Activated T-cell treated with anti-CD3 and anti-CD28 coated beads, Interleukin-2, amount 50 U/mL, for 72 hours (primary cell): ENCODE measurements at regions not wholly inside any gene's neighbourhood (a gene's known extent, or its start where the extent isn't known, plus 50 kb on each side); places are given as distances from the start of the nearest gene placed in this dataset.
"Not testable (repeated sequence)": the region's sequence is repeated elsewhere in the genome, so short reads cannot be mapped to it uniquely, and the experiment has no call there.

Experiments used
- ATAC-seq, 2 donors: fragments of 150-1000 bp; cut with Tn5 transposase; replicated peaks in 1 of 2; 2 replicates each; pipeline ENCODE4 v1.10.0; 2021; ENCODE audit warnings: moderate library complexity in 2 of 2, mild to moderate bottlenecking in 1 of 2
- DNase-seq, 2 donors: peaks; one replicate each; pipeline ENCODE4 v3.0.0; 2021 to 2022; ENCODE audit warnings: mixed read lengths in 1 of 2
- H3K27ac Mint-ChIP-seq: one replicate; pipeline ENCODE4 v1.8.0; 2022; ENCODE audit warnings: mild to moderate bottlenecking, moderate library complexity, mixed read lengths
- H3K27me3 Mint-ChIP-seq: one replicate; pipeline ENCODE4 v1.8.0; 2022; ENCODE audit warnings: low read depth, mixed read lengths
- H3K36me3 Mint-ChIP-seq, 2 donors: one replicate each; pipeline ENCODE4 v1.8.0; 2022; ENCODE audit warnings: mixed read lengths in 2 of 2, mild to moderate bottlenecking in 1 of 2; ENCODE audit not compliant: insufficient read depth in 2 of 2
- H3K4me1 Mint-ChIP-seq: one replicate; pipeline ENCODE4 v1.8.0; 2022; ENCODE audit warnings: low read depth, mixed read lengths
- H3K4me3 Mint-ChIP-seq, 2 donors: one replicate each; pipeline ENCODE4 v1.8.0; 2022; ENCODE audit warnings: mild to moderate bottlenecking in 2 of 2, mixed read lengths in 2 of 2, moderate library complexity in 2 of 2
- H3K9me3 Mint-ChIP-seq, 2 donors: one replicate each; pipeline ENCODE4 v1.8.0; 2022; ENCODE audit warnings: mixed read lengths in 2 of 2

DNA sequence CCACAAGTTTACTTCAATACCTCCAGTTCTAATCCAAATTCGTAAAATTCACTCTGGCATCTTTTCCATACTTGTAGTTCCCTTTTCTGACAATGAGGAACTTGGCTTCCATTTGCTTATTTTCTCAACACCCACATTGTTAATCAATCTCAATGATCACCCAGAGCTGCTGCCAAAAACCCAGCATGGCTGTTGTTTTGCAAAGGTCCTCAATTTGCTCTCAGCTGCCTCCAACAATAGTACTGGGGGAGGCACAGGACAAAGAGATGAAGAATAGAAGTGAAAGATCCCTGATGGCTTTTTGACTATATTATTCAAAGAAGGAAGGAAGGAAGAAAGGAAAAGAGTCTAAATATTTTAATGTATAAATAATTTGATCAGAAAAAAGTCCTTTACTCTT, 847.8 kb downstream of the RAPGEF2 start:
- Mint-ChIP-seq H3K27me3 (no peaks in the 10 kb centered on the region), H3K4me3 (no peak overlapping the region), H3K9me3 (peaks cover 0 to 3% of the 10 kb centered on the region in 2 donors), H3K36me3 (no peaks in the 10 kb centered on the region), H3K4me1 (no peaks in the 10 kb centered on the region), H3K27ac (no peak overlapping the region)
- ATAC-seq (no peak), DNase-seq (no peak)

DNA sequence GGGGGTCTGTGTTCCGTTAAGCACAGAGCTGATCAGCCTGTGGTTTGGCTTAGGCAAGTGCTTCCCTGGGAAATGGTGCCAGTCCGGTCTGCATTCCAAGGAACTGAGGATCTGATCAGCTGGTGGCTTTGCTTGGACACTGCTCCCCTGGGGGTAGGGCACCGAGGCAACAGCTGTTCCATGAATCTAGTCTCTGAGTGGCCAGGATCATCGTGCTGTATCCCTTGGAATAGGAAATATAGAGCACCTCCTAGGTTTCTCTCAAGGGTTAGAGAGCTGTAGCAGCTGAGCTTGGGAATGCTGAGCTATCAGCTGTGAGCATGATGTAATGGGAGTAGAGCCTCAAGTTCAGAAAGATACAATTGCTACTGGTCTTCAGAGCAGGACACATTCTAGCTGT, 863.9 kb downstream of the RAPGEF2 start:
- DNase-seq: no peak
- no peak overlapping the region for H3K4me3 Mint-ChIP-seq
- H3K27me3 Mint-ChIP-seq: no peaks in the 10 kb centered on the region
- no peaks in the 10 kb centered on the region for H3K4me1 Mint-ChIP-seq
- no peak for ATAC-seq
- no peaks in the 10 kb centered on the region for H3K36me3 Mint-ChIP-seq
- peaks cover 2 to 9% of the 10 kb centered on the region in 2 donors for H3K9me3 Mint-ChIP-seq
- no peak overlapping the region for H3K27ac Mint-ChIP-seq

DNA sequence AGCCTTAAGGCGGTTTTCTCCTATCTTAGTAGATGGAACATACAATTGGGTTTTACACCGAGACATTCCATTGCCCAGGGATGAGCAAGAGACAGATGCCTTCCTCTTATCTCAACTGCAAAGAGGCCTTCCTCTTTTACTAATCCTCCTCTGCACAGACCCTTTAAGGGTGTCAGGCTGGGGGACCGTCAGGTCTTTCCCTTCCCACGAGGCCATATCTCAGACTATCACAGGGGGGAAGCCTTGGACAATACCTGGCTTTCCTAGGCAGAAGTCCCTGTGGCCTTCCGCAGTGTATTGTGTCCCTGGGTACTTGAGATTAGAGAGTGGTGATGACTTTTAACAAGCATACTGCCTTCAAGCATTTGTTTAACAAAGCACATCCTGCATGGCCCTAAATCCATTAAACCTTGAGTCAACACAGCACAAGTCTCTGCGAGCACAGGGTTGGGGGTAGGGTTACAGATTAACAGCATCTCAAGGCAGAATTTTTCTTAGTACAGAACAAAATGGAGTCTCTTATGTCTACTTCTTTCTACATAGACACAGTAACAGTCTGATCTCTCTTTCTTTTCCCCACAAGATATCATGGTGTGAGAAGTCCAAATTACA, 874.1 kb downstream of the RAPGEF2 start:
- ATAC-seq, DNase-seq, H3K4me3 Mint-ChIP-seq, H3K4me1 Mint-ChIP-seq, H3K27ac Mint-ChIP-seq, H3K36me3 Mint-ChIP-seq, H3K27me3 Mint-ChIP-seq: not testable (repeated sequence)
- H3K9me3 Mint-ChIP-seq: peaks cover 3 to 12% of the 10 kb centered on the region in 2 donors

DNA sequence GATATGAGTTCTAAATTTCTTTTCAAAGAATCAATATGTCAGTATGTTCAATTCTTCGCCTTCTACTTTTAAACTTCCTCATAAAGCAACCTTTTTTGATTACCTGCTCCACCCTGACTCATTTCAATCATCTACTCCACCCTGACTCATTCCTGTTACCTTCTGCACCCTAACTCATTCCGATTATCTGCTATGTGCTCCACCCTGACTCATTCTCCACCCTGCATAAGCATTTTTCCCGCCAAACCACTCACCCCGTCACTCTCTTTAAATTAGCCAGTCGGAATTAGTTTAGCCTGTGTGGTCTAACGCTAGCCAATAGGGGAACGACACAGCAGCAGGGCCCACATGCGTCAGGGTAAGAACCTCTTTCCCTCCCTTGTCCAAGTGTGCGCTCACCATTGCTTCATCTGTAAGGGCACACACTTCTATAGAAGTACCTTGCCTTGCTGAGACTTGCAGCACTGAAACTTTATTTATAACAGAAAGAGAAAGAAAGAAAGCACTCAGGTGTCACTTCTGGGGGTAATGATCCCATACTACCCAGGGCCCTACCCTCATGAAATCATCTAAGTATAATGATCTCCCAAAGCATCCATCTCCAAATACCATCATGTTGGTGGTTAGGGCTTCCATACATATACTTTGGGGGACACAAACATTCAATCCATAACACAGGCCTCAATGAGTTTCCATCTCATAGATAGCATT, 875.2 kb downstream of the RAPGEF2 start:
- H3K9me3 Mint-ChIP-seq: peaks cover 0 to 12% of the 10 kb centered on the region in 2 donors
- no peaks in the 10 kb centered on the region for H3K4me1 Mint-ChIP-seq
- DNase-seq (no peak), ATAC-seq (no peak)
- H3K36me3 Mint-ChIP-seq: no peaks in the 10 kb centered on the region
- no peak overlapping the region for H3K4me3 Mint-ChIP-seq
- no peak overlapping the region for H3K27ac Mint-ChIP-seq
- no peaks in the 10 kb centered on the region for H3K27me3 Mint-ChIP-seq

DNA sequence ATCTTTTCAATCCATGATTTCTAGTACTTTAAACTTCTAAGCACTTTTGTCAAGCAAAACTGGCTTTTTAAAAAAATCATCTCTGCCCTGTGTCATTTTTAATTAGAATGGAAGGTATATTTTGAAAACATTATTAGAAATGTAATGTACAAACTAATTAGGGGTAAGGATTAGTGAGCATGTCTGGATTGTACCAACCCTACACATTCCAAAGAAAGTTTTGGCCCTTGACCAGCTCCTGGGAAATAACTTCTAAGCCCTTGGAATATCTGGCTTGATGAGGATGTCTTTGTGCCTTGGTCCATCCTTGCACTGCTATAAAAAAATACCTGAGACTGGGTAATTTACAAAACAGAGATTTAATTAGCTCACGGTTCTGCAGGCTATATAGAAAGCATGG, 876.5 kb downstream of the RAPGEF2 start:
- Mint-ChIP-seq H3K4me3 (no peak overlapping the region), H3K27ac (no peak overlapping the region), H3K9me3 (peaks cover 0 to 15% of the 10 kb centered on the region in 2 donors), H3K4me1 (no peaks in the 10 kb centered on the region), H3K27me3 (no peaks in the 10 kb centered on the region), H3K36me3 (no peaks in the 10 kb centered on the region)
- ATAC-seq (no peak), DNase-seq (no peak)

DNA sequence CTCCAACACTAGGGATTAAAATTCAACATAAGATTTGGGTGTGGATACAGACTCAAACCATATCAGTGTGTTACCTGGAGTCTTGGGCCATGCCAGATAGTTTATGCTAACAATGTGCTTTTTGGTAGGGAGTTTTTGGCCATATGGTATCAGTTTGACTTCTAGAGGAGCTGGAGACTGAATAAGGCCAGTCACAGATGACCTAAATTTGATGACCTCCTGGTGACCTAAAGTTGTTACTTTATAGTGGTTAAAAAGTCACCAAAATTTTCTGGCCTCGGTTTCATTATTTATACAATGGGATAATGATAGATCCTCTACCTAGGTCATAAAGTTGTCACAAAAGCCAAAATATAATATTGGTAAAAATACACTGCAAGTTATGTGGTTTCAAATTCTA, 877.1 kb downstream of the RAPGEF2 start:
- no peaks in the 10 kb centered on the region for H3K36me3 Mint-ChIP-seq
- H3K27ac Mint-ChIP-seq: no peak overlapping the region
- no peaks in the 10 kb centered on the region for H3K27me3 Mint-ChIP-seq
- H3K4me3 Mint-ChIP-seq: no peak overlapping the region
- ATAC-seq (no peak), DNase-seq (no peak)
- no peaks in the 10 kb centered on the region for H3K4me1 Mint-ChIP-seq
- peaks cover 0 to 15% of the 10 kb centered on the region in 2 donors for H3K9me3 Mint-ChIP-seq

DNA sequence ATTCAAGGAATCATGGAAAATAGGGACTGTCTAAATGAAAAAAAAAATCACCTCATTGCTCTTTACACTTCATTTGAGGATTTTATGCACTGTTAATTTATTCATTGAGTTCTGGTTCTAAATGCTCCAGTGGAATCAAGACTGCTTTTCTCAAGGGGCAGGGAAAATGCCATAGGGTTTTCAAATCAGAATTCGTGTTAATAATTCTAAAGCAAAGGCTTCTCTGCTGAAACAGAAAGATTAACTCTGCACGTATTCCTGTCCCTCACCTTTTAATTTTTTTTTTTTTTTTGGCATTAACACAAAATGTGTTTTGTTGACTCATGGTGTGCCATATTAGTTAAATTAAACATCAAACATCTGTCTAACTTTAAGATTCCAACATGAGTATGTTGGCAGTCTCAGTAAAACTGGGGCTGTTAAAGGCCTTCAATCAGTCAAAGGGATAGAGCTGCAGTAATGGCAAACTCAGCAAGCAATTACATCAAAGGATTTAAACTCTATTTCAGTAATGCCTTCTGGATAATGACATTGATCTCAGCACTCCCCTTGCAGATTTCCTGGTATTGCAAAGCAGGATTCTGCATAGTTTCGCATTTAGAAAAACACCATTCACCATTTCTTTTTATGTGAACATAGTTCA, 878.1 kb downstream of the RAPGEF2 start:
- H3K4me1 Mint-ChIP-seq: no peaks in the 10 kb centered on the region
- no peak overlapping the region for H3K4me3 Mint-ChIP-seq
- H3K36me3 Mint-ChIP-seq: no peaks in the 10 kb centered on the region
- peaks cover 0 to 15% of the 10 kb centered on the region in 2 donors for H3K9me3 Mint-ChIP-seq
- no peak for DNase-seq
- H3K27me3 Mint-ChIP-seq: no peaks in the 10 kb centered on the region
- no peak for ATAC-seq
- no peak overlapping the region for H3K27ac Mint-ChIP-seq

DNA sequence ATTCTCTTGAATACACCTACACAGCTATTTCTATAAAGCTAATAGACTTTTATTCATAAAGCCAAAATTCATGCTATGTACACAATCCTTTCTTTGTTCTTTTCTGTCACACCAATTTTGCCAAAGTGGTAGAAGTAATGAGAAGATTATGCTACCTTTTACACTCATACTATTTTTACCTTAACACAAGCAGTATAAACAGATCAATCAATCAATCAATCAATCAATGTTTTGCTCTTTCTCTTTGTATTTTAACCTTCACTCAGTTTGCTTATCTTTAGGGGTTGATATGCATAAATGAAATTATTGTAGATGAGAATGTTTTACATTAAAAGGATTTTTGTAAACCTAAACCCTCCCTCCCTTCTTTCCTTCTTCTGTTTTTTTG, 878.6 kb downstream of the RAPGEF2 start:
- Mint-ChIP-seq H3K9me3 (peaks cover 0 to 11% of the 10 kb centered on the region in 2 donors), H3K4me1 (no peaks in the 10 kb centered on the region), H3K36me3 (no peaks in the 10 kb centered on the region), H3K27ac (no peak overlapping the region), H3K4me3 (no peak overlapping the region), H3K27me3 (no peaks in the 10 kb centered on the region)
- ATAC-seq: no peak
- DNase-seq: no peak

DNA sequence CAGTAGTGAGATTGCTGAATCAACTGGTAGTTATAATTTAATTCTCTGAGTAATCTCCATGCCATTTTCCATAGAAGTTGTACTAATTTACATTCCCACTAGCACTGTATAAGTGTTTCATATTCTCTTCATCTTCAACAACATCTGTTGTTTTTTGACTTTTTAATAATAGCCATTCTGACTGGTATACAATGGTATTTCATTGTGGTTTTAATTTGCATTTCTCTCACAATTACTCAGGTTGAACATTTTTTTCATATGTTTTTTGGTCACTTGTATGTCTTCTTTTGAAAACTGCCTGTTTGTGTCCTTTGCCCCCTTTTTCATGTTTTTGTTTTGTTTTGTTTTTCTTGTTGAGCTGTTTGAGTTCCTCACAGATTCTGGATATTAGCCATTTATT, 880.2 kb downstream of the RAPGEF2 start:
- no peaks in the 10 kb centered on the region for H3K36me3 Mint-ChIP-seq

DNA sequence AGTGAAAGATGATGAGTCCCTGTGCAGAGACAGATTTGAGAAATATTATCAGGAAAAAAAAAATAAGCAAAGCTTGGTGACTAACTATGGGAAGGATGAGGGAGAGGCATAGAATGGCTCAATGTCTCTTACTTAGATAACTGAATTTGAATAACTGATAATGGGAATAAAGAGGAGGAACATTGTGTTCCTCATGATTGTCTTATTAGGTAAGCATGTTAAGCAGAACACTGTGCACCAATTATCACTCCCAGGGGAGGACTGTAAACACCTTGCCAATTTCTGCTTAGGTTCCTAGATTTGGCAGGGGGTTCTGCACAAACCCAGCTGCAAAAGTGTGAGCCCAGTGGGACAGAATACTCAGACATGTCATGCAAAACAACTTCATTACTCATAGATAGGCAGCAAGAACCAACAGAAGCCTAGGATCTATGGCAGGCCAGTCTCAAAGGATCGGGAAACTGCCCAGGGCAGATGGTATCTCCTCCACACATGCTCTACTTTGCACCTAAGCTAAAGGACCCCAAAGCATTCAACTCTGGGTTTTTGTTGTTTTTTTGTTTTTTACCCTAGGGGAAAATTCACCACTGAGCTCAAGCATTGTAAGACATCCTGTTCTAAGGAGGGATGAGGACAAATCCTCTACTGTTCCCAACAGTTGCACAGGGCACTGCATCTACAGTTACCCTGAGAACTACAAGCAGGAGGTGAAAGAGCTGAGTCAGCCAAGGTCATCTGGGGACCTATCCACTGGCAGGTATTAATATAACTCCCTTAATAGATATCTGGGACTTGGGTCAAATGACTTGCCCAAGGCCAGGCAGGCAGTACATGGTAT, 907.0 kb downstream of the RAPGEF2 start:
- DNase-seq (no peak), ATAC-seq (no peak)
- Mint-ChIP-seq H3K4me1 (no peaks in the 10 kb centered on the region), H3K9me3 (peaks cover 10 to 12% of the 10 kb centered on the region in 2 donors), H3K36me3 (no peaks in the 10 kb centered on the region), H3K27me3 (no peaks in the 10 kb centered on the region), H3K4me3 (no peak overlapping the region), H3K27ac (no peak overlapping the region)

More for the DNA sequence above, 880.2 kb downstream of the RAPGEF2 start:
- Mint-ChIP-seq H3K27ac (no peak overlapping the region), H3K9me3 (peaks cover 0 to 10% of the 10 kb centered on the region in 2 donors), H3K27me3 (no peaks in the 10 kb centered on the region), H3K4me3 (no peak overlapping the region), H3K4me1 (no peaks in the 10 kb centered on the region)
- ATAC-seq (no peak), DNase-seq (no peak)

DNA sequence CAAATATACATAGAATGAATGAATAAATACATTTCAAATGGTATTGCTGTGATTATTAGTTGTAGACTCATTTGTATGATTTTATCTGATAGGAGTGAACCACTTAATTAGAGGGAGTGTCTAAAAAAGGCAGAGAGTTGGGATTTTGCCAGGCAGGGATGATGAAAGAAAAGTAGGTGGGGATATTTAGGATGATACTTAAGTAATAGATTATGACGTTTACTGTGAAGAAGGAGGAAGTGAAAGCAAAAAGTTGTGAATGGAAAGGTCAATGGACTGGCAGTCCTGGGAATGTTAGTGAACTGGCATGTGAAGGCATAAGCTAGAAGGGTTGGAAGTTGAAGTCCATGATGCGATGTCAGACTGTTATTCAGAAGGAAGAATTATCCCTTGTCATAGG, 917.1 kb downstream of the RAPGEF2 start:
- Mint-ChIP-seq H3K4me3 (no peak overlapping the region), H3K4me1 (no peaks in the 10 kb centered on the region), H3K9me3 (peaks cover 12 to 13% of the 10 kb centered on the region in 2 donors), H3K27me3 (no peaks in the 10 kb centered on the region), H3K27ac (no peak overlapping the region), H3K36me3 (peaks cover 0 to 3% of the 10 kb centered on the region in 2 donors)
- no peak for DNase-seq
- ATAC-seq: no peak

DNA sequence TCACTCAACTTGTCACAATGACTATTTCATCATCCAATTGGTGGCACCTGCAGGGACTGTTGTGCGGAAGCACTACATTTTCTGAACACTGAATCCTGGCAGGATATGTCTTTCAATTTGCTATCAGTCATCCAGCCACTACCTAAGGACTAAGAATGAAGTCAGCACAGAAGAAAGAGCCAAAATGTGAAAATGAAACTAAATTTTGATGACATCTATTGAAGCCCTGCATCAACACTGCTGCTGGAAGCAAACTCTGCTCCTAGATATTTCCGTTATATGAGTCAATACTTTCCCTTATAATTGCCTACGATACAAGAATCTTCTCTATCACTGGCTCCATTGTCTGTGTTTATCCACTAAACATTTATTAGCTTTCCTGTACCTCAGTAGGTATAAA, 917.9 kb downstream of the RAPGEF2 start:
- peaks cover 12% of the 10 kb centered on the region in 2 donors for H3K9me3 Mint-ChIP-seq
- H3K27ac Mint-ChIP-seq: no peak overlapping the region
- peaks cover 0 to 3% of the 10 kb centered on the region in 2 donors for H3K36me3 Mint-ChIP-seq
- H3K4me1 Mint-ChIP-seq: no peaks in the 10 kb centered on the region
- ATAC-seq (no peak), DNase-seq (no peak)
- no peak overlapping the region for H3K4me3 Mint-ChIP-seq
- H3K27me3 Mint-ChIP-seq: no peaks in the 10 kb centered on the region

DNA sequence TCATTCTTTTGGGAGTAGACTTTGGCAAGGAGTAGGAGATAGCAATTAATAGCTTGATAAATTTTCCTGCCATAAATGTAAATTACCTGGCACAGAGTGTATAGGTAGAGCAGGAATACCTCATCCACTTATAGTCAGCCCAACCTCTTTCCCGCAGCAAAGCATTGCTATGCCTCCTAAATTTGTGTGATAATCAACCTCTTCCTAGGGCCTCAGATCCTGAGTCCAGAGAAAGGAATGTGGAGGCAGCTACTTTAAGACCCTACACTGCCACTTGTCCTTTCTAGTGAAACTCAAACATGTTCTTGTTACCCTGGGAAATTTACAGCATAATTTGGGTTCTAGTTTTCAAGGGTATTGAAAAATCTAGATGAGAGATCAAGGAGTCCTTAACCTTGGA, 919.0 kb downstream of the RAPGEF2 start:
- no peaks in the 10 kb centered on the region for H3K4me1 Mint-ChIP-seq
- H3K9me3 Mint-ChIP-seq: peaks cover 12 to 14% of the 10 kb centered on the region in 2 donors
- no peak overlapping the region for H3K27ac Mint-ChIP-seq
- no peak overlapping the region for H3K4me3 Mint-ChIP-seq
- DNase-seq (no peak), ATAC-seq (no peak)
- H3K36me3 Mint-ChIP-seq: peaks cover 0 to 3% of the 10 kb centered on the region in 2 donors
- H3K27me3 Mint-ChIP-seq: no peaks in the 10 kb centered on the region
